ENCODE measurements at regions not wholly inside any gene's neighbourhood (a gene's known extent, or its start where the extent isn't known, plus 50 kb on each side); places are given as distances from the start of the nearest gene placed in this dataset.
"Not testable (repeated sequence)": the region's sequence is repeated elsewhere in the genome, so short reads cannot be mapped to it uniquely, and the experiment has no call there.

DNA sequence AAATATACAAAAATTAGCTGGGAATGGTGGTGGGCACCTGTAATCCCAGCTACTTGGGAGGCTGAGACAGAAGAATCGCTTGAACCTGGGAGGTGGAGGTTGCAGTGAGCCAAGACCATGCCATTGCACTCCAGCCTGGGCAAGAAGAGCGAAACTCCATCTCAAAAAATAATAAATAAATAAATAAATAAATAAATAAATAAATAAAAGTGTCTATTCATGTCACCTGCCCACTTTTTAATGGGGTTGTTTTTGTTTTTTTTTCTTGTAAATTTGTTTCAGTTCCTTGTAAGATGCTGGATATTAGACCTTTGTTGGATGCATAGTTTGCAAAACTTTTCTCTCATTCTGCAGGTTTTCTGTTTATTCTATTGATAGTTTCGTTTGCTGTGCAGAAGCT is 71.9 kb upstream of the KCNAB1 start:
- DNase-seq (ENCODE audit: low spot score): not testable (repeated sequence)

GRCh38 chr3:156050918-156051317 is 69.5 kb upstream of the KCNAB1 start:
- no peak for DNase-seq (ENCODE audit: low spot score)

DNA sequence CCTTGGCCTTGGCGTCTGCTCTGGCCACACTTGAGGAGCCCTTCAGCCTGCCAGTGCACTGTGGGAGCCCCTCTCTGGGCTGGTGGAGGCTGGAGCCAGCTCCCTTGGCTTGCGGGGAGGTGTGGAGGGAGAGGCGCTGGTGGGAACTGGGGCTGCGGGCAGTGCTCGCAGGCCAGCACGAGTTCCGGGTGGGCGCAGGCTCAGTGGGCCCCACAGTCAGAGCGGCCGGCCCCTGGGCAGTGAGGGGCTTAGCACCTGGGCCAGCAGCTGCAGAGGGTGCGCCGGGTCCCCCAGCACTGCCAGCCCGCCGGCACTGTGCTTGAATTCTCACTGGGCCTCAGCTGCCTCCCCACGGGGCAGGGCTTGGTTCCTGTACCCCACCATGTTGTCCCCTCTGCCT is 68.7 kb upstream of the KCNAB1 start:
- no peak for DNase-seq (ENCODE audit: low spot score)

DNA sequence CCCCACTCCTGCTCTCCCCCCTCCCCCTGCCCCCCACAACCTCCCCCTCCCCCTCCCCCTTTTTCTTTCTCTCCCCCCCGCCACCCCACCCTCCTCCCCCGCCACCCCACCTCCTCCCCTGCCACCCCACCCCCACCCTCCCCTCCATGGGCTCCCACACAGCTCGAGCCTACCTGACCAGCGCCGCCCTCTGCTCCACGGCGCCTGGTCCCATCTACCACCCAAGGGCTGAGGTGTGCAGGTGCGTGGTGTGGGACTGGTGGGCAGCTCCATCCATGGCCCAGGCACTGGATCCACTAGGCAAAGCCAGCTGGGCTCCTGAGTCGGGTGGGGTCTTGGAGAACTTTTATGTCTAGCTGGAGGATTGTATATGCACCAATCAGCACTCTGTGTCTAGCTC is 68.3 kb upstream of the KCNAB1 start:
- DNase-seq (ENCODE audit: low spot score): no peak

DNA sequence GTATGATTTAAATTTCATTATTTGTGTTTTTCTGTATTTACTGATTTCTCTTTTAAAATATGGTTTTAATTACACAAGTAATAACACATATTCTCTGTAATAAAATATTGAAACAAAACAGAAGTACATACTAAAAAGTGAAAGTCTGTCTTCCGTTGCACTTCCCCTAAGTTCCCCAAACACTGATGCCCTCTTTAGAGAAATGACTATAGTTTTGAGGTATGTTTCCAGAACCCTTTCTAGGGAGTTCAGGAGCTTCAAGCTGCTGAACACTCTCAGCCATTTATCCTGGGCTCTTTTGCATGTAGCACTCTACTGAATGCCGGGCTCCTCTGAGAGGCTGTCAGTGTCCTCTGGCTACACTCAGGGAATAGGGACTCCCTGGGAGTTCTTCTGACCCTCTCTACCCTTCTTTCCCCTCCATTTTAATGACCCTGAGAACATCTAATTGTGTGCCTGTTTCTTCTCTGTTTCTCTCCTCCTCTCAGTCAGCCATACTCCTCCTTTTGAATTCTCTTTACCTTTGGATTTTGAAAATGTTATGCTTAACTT is 60.4 kb upstream of the KCNAB1 start:
- no peak for DNase-seq (ENCODE audit: low spot score)

DNA sequence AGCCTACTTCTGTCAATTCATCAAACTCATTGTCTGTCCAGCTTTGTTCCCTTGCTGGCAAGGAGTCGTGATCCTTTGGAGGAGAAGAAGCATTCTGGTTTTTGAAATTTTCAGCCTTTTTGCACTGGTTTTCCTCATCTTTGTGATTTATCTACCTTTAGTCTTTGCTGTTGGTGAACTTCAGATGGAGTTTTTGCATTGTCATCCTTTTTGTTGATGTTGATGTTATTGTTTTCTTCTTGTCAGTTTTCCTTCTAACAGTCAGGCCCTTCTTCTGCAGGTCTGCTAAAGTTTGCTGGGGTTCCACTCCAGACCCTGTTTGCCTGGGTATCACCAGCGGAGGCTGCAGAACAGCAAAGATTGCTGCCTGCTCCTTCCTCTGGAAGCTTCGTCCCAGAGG is 52.2 kb upstream of the KCNAB1 start:
- not testable (repeated sequence) for DNase-seq (ENCODE audit: low spot score)

- DNase-seq (ENCODE audit: low spot score): no peak
These were observed 50.4 kb upstream of the KCNAB1 start for GRCh38 chr3:156070028-156070427.
